ENCODE measurements at regions not wholly inside any gene's neighbourhood (a gene's known extent, or its start where the extent isn't known, plus 50 kb on each side); places are given as distances from the start of the nearest gene placed in this dataset.

DNA sequence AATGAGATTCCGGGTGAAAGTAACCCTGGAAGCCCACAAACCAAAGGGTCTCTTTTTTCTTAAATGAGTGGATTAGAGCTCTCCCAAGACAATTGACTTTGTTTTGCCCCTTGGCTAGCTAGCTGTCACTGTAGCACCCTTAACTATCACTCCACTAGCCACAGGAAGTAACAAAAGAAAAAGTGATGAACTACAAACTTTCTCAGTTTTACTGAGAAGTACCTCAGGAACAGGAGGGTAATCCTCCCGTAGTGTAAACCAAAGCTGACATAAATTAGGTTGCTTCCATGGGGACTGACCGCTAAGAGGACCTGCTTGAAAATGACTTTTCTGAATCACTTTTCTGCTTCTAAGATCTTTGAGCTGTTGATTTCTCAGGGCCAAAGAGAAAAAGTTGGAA lies 240.1 kb downstream of the BARHL2 start:
- TF ChIP-seq, protein P1, sequence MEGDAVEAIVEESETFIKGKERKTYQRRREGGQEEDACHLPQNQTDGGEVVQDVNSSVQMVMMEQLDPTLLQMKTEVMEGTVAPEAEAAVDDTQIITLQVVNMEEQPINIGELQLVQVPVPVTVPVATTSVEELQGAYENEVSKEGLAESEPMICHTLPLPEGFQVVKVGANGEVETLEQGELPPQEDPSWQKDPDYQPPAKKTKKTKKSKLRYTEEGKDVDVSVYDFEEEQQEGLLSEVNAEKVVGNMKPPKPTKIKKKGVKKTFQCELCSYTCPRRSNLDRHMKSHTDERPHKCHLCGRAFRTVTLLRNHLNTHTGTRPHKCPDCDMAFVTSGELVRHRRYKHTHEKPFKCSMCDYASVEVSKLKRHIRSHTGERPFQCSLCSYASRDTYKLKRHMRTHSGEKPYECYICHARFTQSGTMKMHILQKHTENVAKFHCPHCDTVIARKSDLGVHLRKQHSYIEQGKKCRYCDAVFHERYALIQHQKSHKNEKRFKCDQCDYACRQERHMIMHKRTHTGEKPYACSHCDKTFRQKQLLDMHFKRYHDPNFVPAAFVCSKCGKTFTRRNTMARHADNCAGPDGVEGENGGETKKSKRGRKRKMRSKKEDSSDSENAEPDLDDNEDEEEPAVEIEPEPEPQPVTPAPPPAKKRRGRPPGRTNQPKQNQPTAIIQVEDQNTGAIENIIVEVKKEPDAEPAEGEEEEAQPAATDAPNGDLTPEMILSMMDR (conservative IDR thresholded peaks at IDR 0.05 in 1 of 2, IDR thresholded peaks at IDR 0.05 in 1 of 2; ENCODE audit: extremely low read depth in 1 of 2, insufficient read depth in 1 of 2, low read depth in 1 of 2, low read length in 2 of 2), result no peak
- TF ChIP-seq EZH2 (IDR thresholded peaks at IDR 0.05; ENCODE audit: borderline replicate concordance, low read length), result no peak

All from mammary epithelial cell (primary cell).